HG03159 (cell line): ENCODE measurements at regions not wholly inside any gene's neighbourhood (a gene's known extent, or its start where the extent isn't known, plus 50 kb on each side); places are given as distances from the start of the nearest gene placed in this dataset.

Experiments
- ATAC-seq: cut with Tn5 transposase; IDR thresholded peaks from one replicate; pipeline ENCODE4 v1.9.1; 2021; ENCODE audit warnings: mild to moderate bottlenecking, moderate library complexity; ENCODE audit not compliant: unreplicated experiment

- no peak for ATAC-seq
Observed at GRCh38 chr5:175056831-175057230, 332.4 kb downstream of the MSX2 start.

- ATAC-seq, result no peak
Observed at GRCh38 chr5:175054243-175054642, 329.9 kb downstream of the MSX2 start.

- ATAC-seq, result no peak
Observed at GRCh38 chr5:175052351-175052750, 328.0 kb downstream of the MSX2 start.

GRCh38 chr5:175047048-175047447, 322.7 kb downstream of the MSX2 start:
- no peak for ATAC-seq

- no peak for ATAC-seq
Observed at GRCh38 chr5:175045820-175046219, 321.4 kb downstream of the MSX2 start.

DNA sequence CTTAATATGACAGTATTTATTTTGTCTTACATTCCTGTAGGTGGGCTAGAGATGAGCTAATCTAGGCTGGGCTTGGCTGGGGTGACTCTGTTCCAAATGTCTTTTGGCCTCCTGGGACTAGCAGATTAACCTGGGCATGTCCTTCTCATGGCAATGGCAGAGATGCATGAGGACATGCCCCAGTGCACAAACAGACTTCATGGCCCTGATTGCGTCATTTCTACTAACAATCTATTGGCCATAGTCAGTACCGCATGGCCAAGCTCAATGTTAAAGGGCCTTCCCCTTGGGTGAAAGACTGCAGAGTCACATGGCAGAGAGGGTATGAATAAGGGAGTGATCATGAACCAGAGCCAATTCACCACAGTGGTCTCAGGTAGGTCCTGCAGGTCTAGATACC, 313.4 kb downstream of the MSX2 start:
- no peak for ATAC-seq

GRCh38 chr5:175035882-175036533, 311.6 kb downstream of the MSX2 start:
- no peak for ATAC-seq

DNA sequence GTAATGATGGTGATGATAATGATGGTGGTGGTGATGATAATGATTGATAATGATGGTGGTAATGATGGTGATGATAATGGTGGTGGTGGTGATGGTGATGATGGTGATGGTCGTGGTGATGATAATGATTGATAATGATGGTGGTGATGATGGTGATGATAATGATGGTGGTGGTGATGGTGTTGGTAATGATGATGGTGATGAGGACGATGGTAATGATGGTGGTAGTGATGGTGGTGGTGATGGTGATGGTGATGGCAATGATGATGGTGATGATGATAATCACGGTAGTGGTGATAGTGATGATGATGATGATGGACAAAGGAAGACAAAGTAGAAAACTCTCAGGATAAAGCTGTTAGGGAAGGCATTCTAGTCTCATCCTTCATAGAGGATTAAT, 310.5 kb downstream of the MSX2 start:
- no peak for ATAC-seq

DNA sequence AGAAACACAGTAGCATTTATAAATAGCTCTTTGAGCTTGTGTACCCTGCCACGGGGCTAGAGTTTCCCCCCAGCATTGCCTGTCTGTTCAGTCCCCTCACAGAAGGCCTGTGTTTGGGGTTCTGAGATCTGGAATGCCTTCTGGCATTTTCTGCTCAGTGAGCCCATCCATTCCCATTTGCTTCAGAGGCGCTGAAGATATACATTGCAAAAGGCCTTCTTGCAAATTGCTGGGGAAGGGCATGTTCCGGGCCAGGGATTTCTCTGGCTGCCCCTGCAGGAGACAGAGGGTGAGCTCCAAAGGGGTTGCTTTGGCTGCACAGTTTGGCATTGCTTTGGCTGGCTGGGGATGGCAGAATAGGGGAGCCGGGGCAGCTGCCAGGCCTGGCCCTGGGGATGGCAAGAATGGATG, 308.4 kb downstream of the MSX2 start:
- no peak for ATAC-seq

DNA sequence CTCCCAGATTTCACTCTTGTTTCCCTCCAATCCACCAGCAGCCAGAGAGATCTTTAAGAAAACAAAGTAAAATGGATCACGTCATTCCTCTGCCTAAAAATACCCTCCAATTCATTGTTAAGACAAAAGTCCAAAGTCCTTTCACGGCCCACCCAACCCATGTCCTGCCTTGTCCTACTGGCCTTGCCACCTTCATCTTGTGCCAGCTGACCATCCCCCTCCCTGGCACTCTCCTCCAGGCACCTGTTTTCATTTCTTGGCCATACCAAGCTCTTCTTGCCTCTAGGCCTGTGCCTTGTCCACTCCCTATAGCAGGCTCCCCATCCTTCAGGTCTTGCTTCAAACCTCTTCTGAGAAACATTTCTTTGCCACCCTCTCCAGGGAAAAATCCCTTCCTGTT, 307.6 kb downstream of the MSX2 start:
- ATAC-seq, result no peak

DNA sequence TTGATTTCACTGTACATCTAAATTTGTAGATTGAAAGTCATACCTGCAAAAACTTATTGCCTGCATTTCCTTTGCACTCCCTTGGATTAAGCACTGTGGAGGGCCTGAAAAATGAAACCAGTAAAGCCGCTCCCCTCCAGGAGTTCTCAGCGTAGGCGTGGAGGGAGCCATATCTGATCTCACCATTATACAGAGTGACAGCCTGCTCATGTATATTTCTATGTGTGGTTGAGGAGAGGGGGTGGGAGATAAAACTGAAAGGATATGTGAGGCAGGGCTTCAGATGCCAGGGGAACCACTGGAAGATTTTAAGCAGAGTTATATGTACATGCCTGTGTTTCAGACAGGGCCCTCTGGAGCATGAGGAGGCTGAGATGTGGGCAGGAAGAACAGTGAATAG, 303.0 kb downstream of the MSX2 start:
- ATAC-seq, result no peak

DNA sequence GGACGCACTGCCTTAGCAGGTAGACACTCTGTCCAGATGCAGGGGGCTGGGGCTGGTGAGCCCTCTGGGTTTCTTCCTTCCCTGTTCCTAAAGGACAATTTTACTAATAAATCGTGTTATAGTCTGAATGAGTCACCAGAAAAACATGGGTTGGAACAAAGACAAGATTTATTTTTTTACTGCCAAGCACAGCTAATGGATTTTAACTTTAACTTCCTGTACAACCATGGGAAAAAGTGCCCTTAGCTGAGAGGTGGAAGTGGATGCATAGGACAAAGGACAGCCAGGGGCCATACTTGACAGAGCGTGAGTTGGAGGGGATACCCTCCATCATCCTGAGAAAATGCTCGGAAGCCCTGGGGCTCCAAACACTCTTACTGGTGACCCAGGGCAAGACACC, 300.7 kb downstream of the MSX2 start:
- no peak for ATAC-seq

GRCh38 chr5:175021841-175022625, 297.7 kb downstream of the MSX2 start:
- no peak for ATAC-seq

DNA sequence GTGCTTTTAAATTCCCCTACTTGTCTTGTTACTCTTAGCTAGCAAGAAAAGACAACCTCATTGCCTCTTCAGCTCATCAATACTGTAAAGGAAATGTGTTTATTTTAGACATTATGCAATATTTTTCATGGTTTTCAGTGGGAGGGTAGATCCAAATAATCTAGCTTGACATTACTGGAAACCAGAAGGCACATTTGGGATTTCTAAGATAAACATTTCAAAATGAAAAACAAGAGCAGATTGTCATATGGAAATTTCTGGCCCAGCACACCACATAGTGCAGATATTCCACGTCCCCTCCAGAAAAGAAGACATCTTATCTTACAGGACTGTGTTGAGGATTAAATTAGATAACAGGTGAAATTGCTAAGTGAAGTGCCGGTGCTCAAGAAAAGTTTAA, 296.9 kb downstream of the MSX2 start:
- ATAC-seq, result no peak

DNA sequence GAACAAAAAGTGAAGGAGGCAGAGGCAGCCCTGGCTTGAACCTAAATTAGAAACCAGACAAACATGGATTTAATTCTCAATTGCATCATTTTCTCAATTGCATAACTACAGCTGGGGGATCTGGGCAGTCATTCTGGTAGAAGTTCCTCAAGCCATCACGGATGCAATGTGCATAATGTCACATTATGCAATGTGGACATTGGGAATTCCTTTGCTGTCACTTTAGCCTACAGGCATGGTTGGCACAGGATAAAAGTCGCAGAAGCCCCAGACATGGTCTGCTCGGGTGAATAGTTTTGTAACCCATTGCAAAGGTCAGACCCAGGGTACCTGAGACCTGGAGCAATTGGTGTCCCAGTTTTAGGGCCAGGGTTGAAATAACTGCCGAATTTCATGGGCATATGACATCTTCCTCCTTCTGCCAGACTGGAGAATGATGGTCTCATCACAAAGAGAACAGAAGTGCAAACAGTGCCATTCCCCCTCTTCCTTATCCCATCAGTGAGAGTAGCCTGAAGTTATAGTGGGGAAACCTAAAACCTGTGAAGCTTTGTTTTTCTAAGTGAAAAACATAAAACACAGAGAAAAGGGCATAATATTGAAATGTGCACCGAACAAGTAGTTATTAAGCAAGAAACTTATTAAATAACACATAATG, 290.8 kb downstream of the MSX2 start:
- ATAC-seq, result no peak

- no peak for ATAC-seq
Observed at GRCh38 chr5:175013251-175013650, 288.9 kb downstream of the MSX2 start.

- no peak for ATAC-seq
Observed at GRCh38 chr5:175012267-175012666, 287.9 kb downstream of the MSX2 start.

DNA sequence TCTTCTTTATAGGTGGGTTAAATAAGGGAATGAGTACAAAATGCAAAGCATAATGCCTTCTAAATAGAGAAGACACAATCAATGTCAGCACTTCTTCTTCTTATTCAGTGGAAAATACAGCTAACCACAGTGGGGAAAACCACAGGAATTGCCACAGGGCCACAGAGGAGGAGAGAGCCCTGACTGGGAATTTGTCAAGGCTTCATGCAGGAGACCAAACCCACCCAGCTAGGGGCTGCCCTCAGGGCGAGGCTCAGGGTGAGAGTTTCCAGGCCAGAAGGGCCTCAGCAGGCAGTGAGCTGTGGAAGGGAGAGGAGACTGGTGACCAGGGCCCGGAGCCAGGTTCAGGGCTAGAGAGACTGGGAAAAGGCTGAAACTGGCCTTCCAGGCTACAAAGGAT, 279.1 kb downstream of the MSX2 start:
- no peak for ATAC-seq

GRCh38 chr5:175001876-175002645, 277.7 kb downstream of the MSX2 start:
- no peak for ATAC-seq

GRCh38 chr5:175001311-175001710, 276.9 kb downstream of the MSX2 start:
- no peak for ATAC-seq

DNA sequence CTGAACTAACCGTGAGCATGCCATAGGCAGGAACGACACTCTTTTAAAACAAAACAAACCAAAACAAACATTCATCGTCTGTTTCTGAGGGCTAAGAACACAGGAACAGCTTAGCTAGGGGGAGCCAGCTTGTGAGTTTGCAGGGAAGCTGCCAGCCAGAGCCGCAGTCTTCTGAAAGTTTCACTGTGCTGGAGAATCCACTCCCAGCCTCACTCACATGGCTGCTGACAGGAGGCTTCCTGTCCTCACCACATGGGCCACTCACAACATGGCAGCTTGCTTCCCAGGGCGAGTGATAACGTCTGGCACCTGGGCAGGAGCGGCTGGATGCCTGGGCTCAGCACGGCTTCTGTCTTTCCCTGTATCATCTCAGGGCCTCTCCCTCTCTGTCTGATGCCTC, 275.2 kb downstream of the MSX2 start:
- ATAC-seq, result no peak
